ENCODE measurements at regions not wholly inside any gene's neighbourhood (a gene's known extent, or its start where the extent isn't known, plus 50 kb on each side); places are given as distances from the start of the nearest gene placed in this dataset.
"Not testable (repeated sequence)": the region's sequence is repeated elsewhere in the genome, so short reads cannot be mapped to it uniquely, and the experiment has no call there.

DNA sequence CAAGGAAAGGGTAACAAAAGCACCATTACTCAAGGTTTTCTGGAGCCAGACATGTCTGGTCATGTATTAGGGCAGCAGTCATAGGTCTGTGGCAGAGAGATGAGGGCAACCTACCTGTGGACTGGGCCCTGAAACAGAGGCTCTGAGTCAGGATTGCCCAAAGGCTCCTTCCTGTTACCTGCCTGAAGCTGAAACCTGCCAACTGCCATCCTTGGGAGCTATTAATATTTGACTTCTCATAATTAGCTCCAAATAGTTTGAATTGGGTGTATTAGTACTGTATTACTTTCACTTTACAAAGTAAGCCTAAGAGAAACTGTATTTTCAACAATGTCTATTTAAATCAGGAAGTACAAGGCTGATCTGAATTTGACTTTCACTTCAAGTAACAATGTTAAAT is 72.0 kb upstream of the TBX18 start:
- Histone ChIP-seq H3F3A (ENCODE audit: control insufficient read depth, insufficient read depth) (no peaks in the 10 kb centered on the region), H3K27me3 (ENCODE audit: control insufficient read depth, low read length) (no peaks in the 10 kb centered on the region), H3K36me3 (ENCODE audit: control insufficient read depth, low read length) (no peaks in the 10 kb centered on the region), H4K20me1 (ENCODE audit: control insufficient read depth, insufficient read depth, low read depth, low read length) (no peaks in the 10 kb centered on the region), H3K79me2 (ENCODE audit: control insufficient read depth, low read length) (no peaks in the 10 kb centered on the region), H3K27ac (ENCODE audit: low read depth, low read length) (no peak overlapping the region), H3K9me2 (replicated peaks; ENCODE audit: control insufficient read depth, low read length) (no peaks in the 10 kb centered on the region), H3K4me1 (ENCODE audit: control insufficient read depth, low read length) (no peaks in the 10 kb centered on the region), H3K4me2 (ENCODE audit: low read length) (no peak overlapping the region), H3K4me3 (ENCODE audit: low read length) (no peak overlapping the region), H3K9me3 (ENCODE audit: control insufficient read depth, insufficient read depth, low read length) (no peaks in the 10 kb centered on the region)
- TF ChIP-seq EZH2phosphoT487 (IDR thresholded peaks at IDR 0.05; ENCODE audit: borderline replicate concordance, low read length): no peak
- TF ChIP-seq, protein P1, sequence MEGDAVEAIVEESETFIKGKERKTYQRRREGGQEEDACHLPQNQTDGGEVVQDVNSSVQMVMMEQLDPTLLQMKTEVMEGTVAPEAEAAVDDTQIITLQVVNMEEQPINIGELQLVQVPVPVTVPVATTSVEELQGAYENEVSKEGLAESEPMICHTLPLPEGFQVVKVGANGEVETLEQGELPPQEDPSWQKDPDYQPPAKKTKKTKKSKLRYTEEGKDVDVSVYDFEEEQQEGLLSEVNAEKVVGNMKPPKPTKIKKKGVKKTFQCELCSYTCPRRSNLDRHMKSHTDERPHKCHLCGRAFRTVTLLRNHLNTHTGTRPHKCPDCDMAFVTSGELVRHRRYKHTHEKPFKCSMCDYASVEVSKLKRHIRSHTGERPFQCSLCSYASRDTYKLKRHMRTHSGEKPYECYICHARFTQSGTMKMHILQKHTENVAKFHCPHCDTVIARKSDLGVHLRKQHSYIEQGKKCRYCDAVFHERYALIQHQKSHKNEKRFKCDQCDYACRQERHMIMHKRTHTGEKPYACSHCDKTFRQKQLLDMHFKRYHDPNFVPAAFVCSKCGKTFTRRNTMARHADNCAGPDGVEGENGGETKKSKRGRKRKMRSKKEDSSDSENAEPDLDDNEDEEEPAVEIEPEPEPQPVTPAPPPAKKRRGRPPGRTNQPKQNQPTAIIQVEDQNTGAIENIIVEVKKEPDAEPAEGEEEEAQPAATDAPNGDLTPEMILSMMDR (IDR thresholded peaks at IDR 0.05; ENCODE audit: low read depth, low read length, poor library complexity, severe bottlenecking): no peak

DNA sequence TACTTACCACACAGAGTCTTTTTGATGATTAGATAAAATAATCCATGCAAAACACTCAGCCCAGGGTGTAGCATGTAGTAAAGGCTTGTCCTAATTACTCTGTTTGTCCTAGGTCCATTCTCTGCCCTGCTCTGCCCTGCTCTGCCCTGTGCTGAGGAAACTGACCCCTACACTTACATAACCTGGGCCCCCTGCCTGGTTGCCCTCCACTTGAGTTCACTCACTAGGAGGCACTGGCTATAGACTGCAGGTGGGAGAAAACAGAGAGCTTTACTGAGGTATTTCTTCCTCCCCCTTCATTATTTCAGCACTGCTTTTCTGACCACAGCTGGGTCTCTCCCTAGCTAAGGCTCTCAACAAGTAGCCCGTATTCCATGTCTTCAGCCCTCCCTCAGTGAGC is 70.9 kb upstream of the TBX18 start:
- H3K4me2 ChIP-seq (ENCODE audit: low read length): no peak overlapping the region
- no peaks in the 10 kb centered on the region for H4K20me1 ChIP-seq (ENCODE audit: control insufficient read depth, insufficient read depth, low read depth, low read length)
- TF ChIP-seq, protein P1 (IDR thresholded peaks at IDR 0.05; ENCODE audit: low read depth, low read length, poor library complexity, severe bottlenecking): no peak
- no peak for TF ChIP-seq EZH2phosphoT487 (IDR thresholded peaks at IDR 0.05; ENCODE audit: borderline replicate concordance, low read length)
- no peaks in the 10 kb centered on the region for H3K79me2 ChIP-seq (ENCODE audit: control insufficient read depth, low read length)
- H3K4me3 ChIP-seq (ENCODE audit: low read length): no peak overlapping the region
- no peaks in the 10 kb centered on the region for H3K9me3 ChIP-seq (ENCODE audit: control insufficient read depth, insufficient read depth, low read length)
- H3K27ac ChIP-seq (ENCODE audit: low read depth, low read length): no peak overlapping the region
- H3K9me2 ChIP-seq (replicated peaks; ENCODE audit: control insufficient read depth, low read length): no peaks in the 10 kb centered on the region
- no peaks in the 10 kb centered on the region for H3F3A ChIP-seq (ENCODE audit: control insufficient read depth, insufficient read depth)
- no peaks in the 10 kb centered on the region for H3K36me3 ChIP-seq (ENCODE audit: control insufficient read depth, low read length)
- no peaks in the 10 kb centered on the region for H3K4me1 ChIP-seq (ENCODE audit: control insufficient read depth, low read length)
- no peaks in the 10 kb centered on the region for H3K27me3 ChIP-seq (ENCODE audit: control insufficient read depth, low read length)

DNA sequence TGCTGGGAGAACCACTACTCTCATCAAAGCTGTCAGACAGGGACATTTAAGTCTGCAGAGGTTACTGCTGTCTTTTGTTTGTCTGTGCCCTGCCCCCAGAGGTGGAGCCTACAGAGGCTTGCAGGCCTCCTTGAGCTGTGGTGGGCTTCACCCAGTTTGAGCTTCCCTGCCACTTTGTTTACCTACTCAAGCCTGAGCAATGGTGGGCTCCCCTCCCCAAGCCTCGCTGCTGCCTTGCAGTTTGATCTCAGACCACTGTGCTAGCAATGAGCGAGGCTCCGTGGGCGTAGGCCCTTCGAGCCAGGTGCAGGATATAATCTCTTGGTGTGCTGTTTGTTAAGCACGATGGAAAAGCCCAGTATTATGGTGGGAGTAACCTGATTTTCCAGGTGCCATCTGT is 67.5 kb upstream of the TBX18 start:
- H3K36me3 ChIP-seq (ENCODE audit: control insufficient read depth, low read length); H3K27ac ChIP-seq (ENCODE audit: low read depth, low read length); H3K4me3 ChIP-seq (ENCODE audit: low read length); H3K4me1 ChIP-seq (ENCODE audit: control insufficient read depth, low read length); H3K79me2 ChIP-seq (ENCODE audit: control insufficient read depth, low read length); H3K9me2 ChIP-seq (replicated peaks; ENCODE audit: control insufficient read depth, low read length); H3F3A ChIP-seq (ENCODE audit: control insufficient read depth, insufficient read depth); H3K27me3 ChIP-seq (ENCODE audit: control insufficient read depth, low read length); H3K9me3 ChIP-seq (ENCODE audit: control insufficient read depth, insufficient read depth, low read length); H4K20me1 ChIP-seq (ENCODE audit: control insufficient read depth, insufficient read depth, low read depth, low read length); H3K4me2 ChIP-seq (ENCODE audit: low read length): not testable (repeated sequence)

DNA sequence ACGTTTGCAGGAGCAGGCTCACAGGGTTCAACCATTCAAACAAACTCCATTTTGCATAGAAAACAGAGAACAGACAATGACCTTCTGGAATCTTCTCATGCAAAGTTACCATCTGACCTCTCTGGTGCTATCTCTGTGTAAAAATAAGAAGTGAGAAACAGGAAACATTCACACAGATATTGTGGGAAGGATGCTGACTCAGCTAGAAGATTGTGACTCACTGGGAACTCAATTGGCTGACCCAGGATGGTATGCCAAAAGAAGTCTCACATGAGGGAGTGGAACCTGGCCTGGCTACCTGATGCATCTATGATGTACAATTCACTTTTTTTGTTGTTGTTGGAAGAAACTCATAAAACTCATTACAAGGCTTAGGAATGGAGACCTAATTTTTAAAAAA is 61.1 kb upstream of the TBX18 start:
- H3K4me3 ChIP-seq (ENCODE audit: low read length): no peak overlapping the region
- no peaks in the 10 kb centered on the region for H3K9me2 ChIP-seq (replicated peaks; ENCODE audit: control insufficient read depth, low read length)
- H3K36me3 ChIP-seq (ENCODE audit: control insufficient read depth, low read length): no peaks in the 10 kb centered on the region
- no peaks in the 10 kb centered on the region for H3K9me3 ChIP-seq (ENCODE audit: control insufficient read depth, insufficient read depth, low read length)
- no peaks in the 10 kb centered on the region for H3K4me1 ChIP-seq (ENCODE audit: control insufficient read depth, low read length)
- no peaks in the 10 kb centered on the region for H4K20me1 ChIP-seq (ENCODE audit: control insufficient read depth, insufficient read depth, low read depth, low read length)
- H3K27me3 ChIP-seq (ENCODE audit: control insufficient read depth, low read length): no peaks in the 10 kb centered on the region
- H3F3A ChIP-seq (ENCODE audit: control insufficient read depth, insufficient read depth): no peaks in the 10 kb centered on the region
- H3K27ac ChIP-seq (ENCODE audit: low read depth, low read length): no peak overlapping the region
- no peak overlapping the region for H3K4me2 ChIP-seq (ENCODE audit: low read length)
- no peaks in the 10 kb centered on the region for H3K79me2 ChIP-seq (ENCODE audit: control insufficient read depth, low read length)
- no peak for TF ChIP-seq EZH2phosphoT487 (IDR thresholded peaks at IDR 0.05; ENCODE audit: borderline replicate concordance, low read length)
- TF ChIP-seq, protein P1 (IDR thresholded peaks at IDR 0.05; ENCODE audit: low read depth, low read length, poor library complexity, severe bottlenecking): no peak

DNA sequence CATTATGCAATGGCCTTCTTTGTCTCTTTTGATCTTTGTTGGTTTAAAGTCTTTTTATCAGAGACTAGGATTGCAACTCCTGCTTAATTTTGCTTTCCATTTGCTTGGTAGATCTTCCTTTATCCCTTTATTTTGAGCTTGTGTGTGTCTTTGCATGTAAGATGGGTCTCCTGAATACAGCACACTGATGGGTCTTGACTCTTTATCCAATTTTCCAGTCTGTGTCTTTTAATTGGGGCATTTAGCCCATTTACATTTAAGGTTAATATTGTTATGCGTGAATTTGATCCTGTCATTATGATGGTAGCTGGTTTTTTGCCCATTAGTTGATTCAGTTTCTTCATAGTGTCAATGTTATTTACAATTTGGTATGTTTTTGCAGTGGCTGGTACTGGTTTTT is 56.9 kb upstream of the TBX18 start:
- H3F3A ChIP-seq (ENCODE audit: control insufficient read depth, insufficient read depth); H3K4me1 ChIP-seq (ENCODE audit: control insufficient read depth, low read length); H3K27me3 ChIP-seq (ENCODE audit: control insufficient read depth, low read length); H4K20me1 ChIP-seq (ENCODE audit: control insufficient read depth, insufficient read depth, low read depth, low read length); H3K27ac ChIP-seq (ENCODE audit: low read depth, low read length); H3K4me3 ChIP-seq (ENCODE audit: low read length); H3K4me2 ChIP-seq (ENCODE audit: low read length); H3K9me3 ChIP-seq (ENCODE audit: control insufficient read depth, insufficient read depth, low read length); H3K9me2 ChIP-seq (replicated peaks; ENCODE audit: control insufficient read depth, low read length); H3K36me3 ChIP-seq (ENCODE audit: control insufficient read depth, low read length); H3K79me2 ChIP-seq (ENCODE audit: control insufficient read depth, low read length): not testable (repeated sequence)

All from DOHH2 (cell line).